HG03442 (cell line): ENCODE measurements at regions not wholly inside any gene's neighbourhood (a gene's known extent, or its start where the extent isn't known, plus 50 kb on each side); places are given as distances from the start of the nearest gene placed in this dataset.
A peak's percentile ranks its signal among the peaks of the same experiment; 100 is the strongest.

Experiments
- ATAC-seq: cut with Tn5 transposase; IDR thresholded peaks from one replicate; pipeline ENCODE4 v1.9.1; 2021; ENCODE audit warnings: mild to moderate bottlenecking, moderate library complexity; ENCODE audit not compliant: unreplicated experiment

- no peak for ATAC-seq
These were observed 241.7 kb downstream of the EPHA4 start for GRCh38 chr2:221330436-221330835.

GRCh38 chr2:221334481-221335218, 237.5 kb downstream of the EPHA4 start:
- ATAC-seq = no peak

- no peak for ATAC-seq
These were observed 236.8 kb downstream of the EPHA4 start for GRCh38 chr2:221335219-221335752.

DNA sequence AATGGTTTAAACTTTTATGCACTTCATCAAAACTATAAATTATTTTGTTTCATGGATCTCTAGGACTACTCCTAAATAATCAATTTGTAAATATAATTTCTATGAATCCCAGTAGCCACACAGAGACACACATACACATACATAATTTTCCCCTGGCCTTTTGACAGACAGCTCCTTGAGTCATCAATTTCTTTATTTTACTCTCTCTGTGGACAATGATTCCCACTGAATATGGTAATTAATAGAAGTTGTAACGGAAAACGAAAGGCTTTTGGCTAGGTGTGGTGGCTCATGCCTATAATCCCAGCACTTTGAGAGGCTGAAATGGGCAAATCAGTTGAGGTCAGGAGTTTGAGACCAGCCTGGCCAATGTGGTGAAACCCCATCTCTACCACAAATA, 235.1 kb downstream of the EPHA4 start:
- ATAC-seq = no peak

- ATAC-seq = peak; percentile 43
These were observed 234.0 kb downstream of the EPHA4 start for GRCh38 chr2:221337957-221338685.

DNA sequence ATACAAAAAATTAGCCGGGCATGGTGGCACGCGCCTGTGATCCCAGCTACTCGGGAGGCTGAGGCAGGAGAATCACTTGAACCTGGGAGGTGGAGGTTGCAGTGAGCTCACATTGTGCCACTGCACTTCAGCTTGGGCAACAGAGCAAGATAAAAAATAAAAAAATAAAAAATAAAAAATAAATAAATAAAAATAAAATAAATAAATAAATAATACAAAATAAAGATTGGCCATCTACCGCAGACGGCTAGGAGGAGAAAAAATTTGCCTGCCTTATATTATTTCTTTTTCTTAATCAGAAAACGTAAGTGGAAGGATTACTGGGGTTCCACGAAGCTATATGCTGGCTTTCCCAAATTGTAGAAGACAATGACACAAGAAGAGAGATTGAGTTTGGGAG, 229.7 kb downstream of the EPHA4 start:
- ATAC-seq = no peak

DNA sequence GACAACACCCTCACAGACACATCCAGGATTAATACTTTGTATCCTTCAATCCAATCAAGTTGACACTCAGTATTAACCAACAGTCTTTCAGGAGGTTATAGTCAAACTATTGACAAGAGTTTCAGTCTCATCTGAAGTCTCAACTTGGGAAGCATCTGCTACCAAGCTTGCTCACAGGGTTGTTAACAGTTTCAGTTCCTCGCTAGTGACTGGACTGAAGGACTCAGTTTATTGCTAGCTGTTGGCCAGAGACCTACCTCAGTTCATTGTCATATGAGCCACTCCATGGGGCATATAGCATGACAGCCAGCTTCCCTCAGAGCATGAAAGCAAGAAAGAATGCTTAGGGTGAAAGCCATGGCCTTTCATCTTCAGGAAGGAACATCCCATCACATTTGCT, 228.6 kb downstream of the EPHA4 start:
- ATAC-seq = no peak

- no peak for ATAC-seq
These were observed 226.6 kb downstream of the EPHA4 start for GRCh38 chr2:221345516-221345915.

GRCh38 chr2:221346411-221346810, 225.7 kb downstream of the EPHA4 start:
- ATAC-seq = no peak

DNA sequence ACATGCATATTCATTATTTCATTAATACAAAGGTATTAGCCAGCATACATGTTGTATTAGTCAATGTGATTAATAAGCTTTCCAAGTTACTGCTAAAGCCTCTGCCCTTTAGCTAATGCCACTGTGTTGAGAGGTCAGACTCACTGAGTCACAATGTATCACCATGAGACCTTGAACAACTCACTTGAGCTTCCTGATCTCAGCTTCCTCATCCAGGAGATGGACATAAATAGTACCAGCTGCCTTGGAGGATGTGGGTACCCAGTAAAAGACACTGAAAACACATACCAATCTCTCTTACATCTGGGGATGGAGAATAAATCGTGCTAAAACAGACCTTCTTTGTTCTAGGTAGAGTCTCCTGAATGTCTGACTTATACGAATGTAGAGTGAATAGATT, 224.6 kb downstream of the EPHA4 start:
- no peak for ATAC-seq

DNA sequence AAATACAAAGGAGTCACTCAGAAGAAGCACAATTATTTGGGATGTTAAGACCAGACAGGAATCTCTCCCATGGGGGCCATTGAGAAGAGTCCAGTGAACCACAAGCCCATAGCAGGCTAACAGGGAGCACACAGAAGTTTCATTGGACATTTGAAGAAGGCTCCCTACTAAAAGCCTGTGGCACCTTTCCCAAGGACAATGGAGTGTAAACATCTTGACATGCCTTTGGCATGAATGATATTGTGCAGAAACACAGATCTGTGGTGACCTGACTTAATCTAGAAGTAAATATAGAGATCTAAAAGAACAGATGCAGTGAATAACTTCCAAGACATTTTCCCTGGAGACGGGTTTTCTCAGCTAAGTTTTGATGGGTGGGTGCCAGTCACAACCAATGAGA, 221.5 kb downstream of the EPHA4 start:
- no peak for ATAC-seq

DNA sequence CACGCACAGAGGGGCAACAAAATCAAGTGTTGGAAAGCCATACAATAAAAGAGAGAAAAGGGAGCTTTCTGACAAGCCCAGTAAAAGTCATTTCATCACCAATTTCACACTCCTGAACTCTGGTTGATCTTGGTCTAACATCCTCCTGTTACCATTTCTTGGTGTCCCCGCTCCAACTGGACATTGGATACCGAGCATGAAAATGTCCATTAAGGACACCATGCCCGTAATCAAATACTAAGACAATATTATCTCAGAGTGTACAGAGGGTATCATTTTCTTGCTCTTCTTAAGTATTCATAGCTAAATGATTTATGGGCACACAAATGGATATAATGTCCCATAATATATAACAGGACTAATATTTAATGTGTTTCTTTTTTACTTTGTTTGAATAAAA, 218.9 kb downstream of the EPHA4 start:
- ATAC-seq = no peak

GRCh38 chr2:221360312-221360711, 211.8 kb downstream of the EPHA4 start:
- no peak for ATAC-seq

GRCh38 chr2:221360742-221361141, 211.4 kb downstream of the EPHA4 start:
- no peak for ATAC-seq

GRCh38 chr2:221361633-221362032, 210.5 kb downstream of the EPHA4 start:
- ATAC-seq = no peak

DNA sequence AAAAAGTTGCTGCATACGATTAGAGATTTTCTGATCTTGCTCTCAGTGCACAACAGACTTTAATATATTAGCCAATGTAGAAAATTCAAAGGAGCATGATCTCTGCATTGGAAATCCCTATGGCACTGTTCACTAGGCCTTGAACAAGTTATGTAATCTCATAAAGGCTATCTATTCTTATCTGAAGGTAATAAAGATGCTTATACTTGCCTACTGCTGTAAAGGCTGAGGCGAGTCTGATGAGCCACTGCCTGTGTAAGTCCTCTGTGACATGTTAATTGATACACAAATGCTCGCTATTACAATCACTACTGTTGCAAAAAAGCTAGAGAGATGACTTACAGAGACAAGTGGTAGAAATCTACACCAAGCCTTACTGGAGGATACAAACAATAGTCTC, 207.4 kb downstream of the EPHA4 start:
- no peak for ATAC-seq
